ENCODE measurements at regions not wholly inside any gene's neighbourhood (a gene's known extent, or its start where the extent isn't known, plus 50 kb on each side); places are given as distances from the start of the nearest gene placed in this dataset.

- Histone ChIP-seq H3K4me3 (ENCODE audit: insufficient read depth, low read length, poor library complexity, severe bottlenecking) (no peak overlapping the region), H3K27me3 (ENCODE audit: low read length) (no peaks in the 10 kb centered on the region), H3K9me2 (replicated peaks; ENCODE audit: insufficient read depth, low read length) (no peaks in the 10 kb centered on the region), H3K27ac (ENCODE audit: low read depth, low read length) (no peak overlapping the region), H3F3A (ENCODE audit: insufficient read depth) (no peaks in the 10 kb centered on the region), H2AFZ (ENCODE audit: low read depth, low read length, severe bottlenecking) (no peak overlapping the region), H3K9ac (ENCODE audit: low read length) (no peak overlapping the region), H3K36me3 (ENCODE audit: low read length) (no peaks in the 10 kb centered on the region), H3K79me2 (ENCODE audit: insufficient read depth, low read length) (no peaks in the 10 kb centered on the region), H3K9me3 (ENCODE audit: insufficient read depth, low read length) (no peaks in the 10 kb centered on the region), H3K4me2 (ENCODE audit: low read depth, low read length, poor library complexity, severe bottlenecking) (no peak overlapping the region), H4K20me1 (ENCODE audit: low read depth, low read length) (no peaks in the 10 kb centered on the region)
- TF ChIP-seq EZH2phosphoT487 (conservative IDR thresholded peaks at IDR 0.05; ENCODE audit: low read length) (no peak), CTCF (IDR thresholded peaks at IDR 0.05; ENCODE audit: insufficient read depth, low read length, poor library complexity, severe bottlenecking) (no peak)
Measured at GRCh38 chr5:120923026-120923425, 458.9 kb downstream of the PRR16 start.

GRCh38 chr5:120926471-120926870 lies 462.4 kb downstream of the PRR16 start:
- Histone ChIP-seq H3K79me2 (ENCODE audit: insufficient read depth, low read length) (no peaks in the 10 kb centered on the region), H3K9me3 (ENCODE audit: insufficient read depth, low read length) (no peaks in the 10 kb centered on the region), H3K4me2 (ENCODE audit: low read depth, low read length, poor library complexity, severe bottlenecking) (no peak overlapping the region), H3F3A (ENCODE audit: insufficient read depth) (no peaks in the 10 kb centered on the region), H3K9ac (ENCODE audit: low read length) (no peak overlapping the region), H2AFZ (ENCODE audit: low read depth, low read length, severe bottlenecking) (no peak overlapping the region), H3K4me3 (ENCODE audit: insufficient read depth, low read length, poor library complexity, severe bottlenecking) (no peak overlapping the region), H3K27ac (ENCODE audit: low read depth, low read length) (no peak overlapping the region), H3K27me3 (ENCODE audit: low read length) (no peaks in the 10 kb centered on the region), H3K9me2 (replicated peaks; ENCODE audit: insufficient read depth, low read length) (0 out of 2 replicates have a peak, but pooled peaks cover 3% of the 10 kb centered on the region), H3K36me3 (ENCODE audit: low read length) (no peaks in the 10 kb centered on the region), H4K20me1 (ENCODE audit: low read depth, low read length) (no peaks in the 10 kb centered on the region)
- TF ChIP-seq CTCF (IDR thresholded peaks at IDR 0.05; ENCODE audit: insufficient read depth, low read length, poor library complexity, severe bottlenecking) (no peak), EZH2phosphoT487 (conservative IDR thresholded peaks at IDR 0.05; ENCODE audit: low read length) (no peak)

GRCh38 chr5:120927950-120928530 lies 463.9 kb downstream of the PRR16 start:
- Histone ChIP-seq H3K79me2 (ENCODE audit: insufficient read depth, low read length) (no peaks in the 10 kb centered on the region), H3K27ac (ENCODE audit: low read depth, low read length) (no peak overlapping the region), H3K27me3 (ENCODE audit: low read length) (no peaks in the 10 kb centered on the region), H3K9me3 (ENCODE audit: insufficient read depth, low read length) (no peaks in the 10 kb centered on the region), H3K4me3 (ENCODE audit: insufficient read depth, low read length, poor library complexity, severe bottlenecking) (no peak overlapping the region), H3K4me2 (ENCODE audit: low read depth, low read length, poor library complexity, severe bottlenecking) (no peak overlapping the region), H2AFZ (ENCODE audit: low read depth, low read length, severe bottlenecking) (no peak overlapping the region), H3K36me3 (ENCODE audit: low read length) (no peaks in the 10 kb centered on the region), H3K9ac (ENCODE audit: low read length) (no peak overlapping the region), H4K20me1 (ENCODE audit: low read depth, low read length) (no peaks in the 10 kb centered on the region), H3K9me2 (replicated peaks; ENCODE audit: insufficient read depth, low read length) (0 out of 2 replicates have a peak, but pooled peaks cover 3% of the 10 kb centered on the region), H3F3A (ENCODE audit: insufficient read depth) (no peaks in the 10 kb centered on the region)
- TF ChIP-seq EZH2phosphoT487 (conservative IDR thresholded peaks at IDR 0.05; ENCODE audit: low read length): no peak
- no peak for TF ChIP-seq CTCF (IDR thresholded peaks at IDR 0.05; ENCODE audit: insufficient read depth, low read length, poor library complexity, severe bottlenecking)

Data from SU-DHL-6 (cell line).